ENCODE measurements at regions not wholly inside any gene's neighbourhood (a gene's known extent, or its start where the extent isn't known, plus 50 kb on each side); places are given as distances from the start of the nearest gene placed in this dataset.

GRCh38 chr7:13702251-13702650, 287.2 kb downstream of the ETV1 start:
- H3K36me3 ChIP-seq (ENCODE audit: control insufficient read depth in 2 of 3, insufficient read depth in 3 of 3, low read length in 3 of 3), result no peaks in the 10 kb centered on the region
- no peak for FAIRE-seq
- H3K27ac ChIP-seq (ENCODE audit: low read depth in 2 of 2, low read length in 2 of 2), result no peak overlapping the region
- H3K4me1 ChIP-seq (ENCODE audit: control insufficient read depth in 2 of 3, insufficient read depth in 2 of 3, low read depth in 1 of 3, low read length in 3 of 3), result no peaks in the 10 kb centered on the region
- no peak for TF ChIP-seq CTCF (IDR thresholded peaks at IDR 0.05; ENCODE audit: borderline replicate concordance, extremely low read depth, insufficient read depth)
- no peak for DNase-seq
- intact Hi-C loops (cut with DNase I), result no loop called here
- no peak overlapping the region for H3K4me3 ChIP-seq (ENCODE audit: low read length in 3 of 3)
- H3K9me3 ChIP-seq (ENCODE audit: control insufficient read depth in 2 of 3, insufficient read depth in 1 of 3, low read length in 3 of 3), result no peaks in the 10 kb centered on the region
- H3K9ac ChIP-seq (ENCODE audit: low read length in 3 of 3), result no peak overlapping the region
- H3K27me3 ChIP-seq (ENCODE audit: control insufficient read depth, insufficient read depth, low read length), result no peaks in the 10 kb centered on the region

GRCh38 chr7:13708670-13709069, 280.8 kb downstream of the ETV1 start:
- H3K36me3 ChIP-seq (ENCODE audit: control insufficient read depth in 2 of 3, insufficient read depth in 3 of 3, low read length in 3 of 3), result no peaks in the 10 kb centered on the region
- no peak overlapping the region for H3K4me3 ChIP-seq (ENCODE audit: low read length in 3 of 3)
- H3K27ac ChIP-seq (ENCODE audit: low read depth in 2 of 2, low read length in 2 of 2), result no peak overlapping the region
- intact Hi-C loops (cut with DNase I), result no loop called here
- DNase-seq, result no peak
- TF ChIP-seq CTCF (IDR thresholded peaks at IDR 0.05; ENCODE audit: borderline replicate concordance, extremely low read depth, insufficient read depth), result no peak
- no peak for FAIRE-seq
- no peaks in the 10 kb centered on the region for H3K4me1 ChIP-seq (ENCODE audit: control insufficient read depth in 2 of 3, insufficient read depth in 2 of 3, low read depth in 1 of 3, low read length in 3 of 3)
- H3K9me3 ChIP-seq (ENCODE audit: control insufficient read depth in 2 of 3, insufficient read depth in 1 of 3, low read length in 3 of 3), result no peaks in the 10 kb centered on the region
- H3K9ac ChIP-seq (ENCODE audit: low read length in 3 of 3), result no peak overlapping the region
- H3K27me3 ChIP-seq (ENCODE audit: control insufficient read depth, insufficient read depth, low read length), result no peaks in the 10 kb centered on the region

- TF ChIP-seq CTCF (IDR thresholded peaks at IDR 0.05; ENCODE audit: borderline replicate concordance, extremely low read depth, insufficient read depth), result no peak
- DNase-seq, result no peak
- no peak for FAIRE-seq
- Histone ChIP-seq H3K4me1 (ENCODE audit: control insufficient read depth in 2 of 3, insufficient read depth in 2 of 3, low read depth in 1 of 3, low read length in 3 of 3) (no peaks in the 10 kb centered on the region), H3K27me3 (ENCODE audit: control insufficient read depth, insufficient read depth, low read length) (no peaks in the 10 kb centered on the region), H3K36me3 (ENCODE audit: control insufficient read depth in 2 of 3, insufficient read depth in 3 of 3, low read length in 3 of 3) (no peaks in the 10 kb centered on the region), H3K9me3 (ENCODE audit: control insufficient read depth in 2 of 3, insufficient read depth in 1 of 3, low read length in 3 of 3) (peaks cover 0 to 5% (median 0%) of the 10 kb centered on the region in 3 donors), H3K9ac (ENCODE audit: low read length in 3 of 3) (no peak overlapping the region), H3K27ac (ENCODE audit: low read depth in 2 of 2, low read length in 2 of 2) (no peak overlapping the region), H3K4me3 (ENCODE audit: low read length in 3 of 3) (no peak overlapping the region)
- intact Hi-C loops (cut with DNase I), result no loop called here
Observed at GRCh38 chr7:13713092-13713491, 276.4 kb downstream of the ETV1 start.

- peaks cover 0 to 5% (median 0%) of the 10 kb centered on the region in 3 donors for H3K9me3 ChIP-seq (ENCODE audit: control insufficient read depth in 2 of 3, insufficient read depth in 1 of 3, low read length in 3 of 3)
- no peak for FAIRE-seq
- intact Hi-C loops (cut with DNase I), result no loop called here
Observed at GRCh38 chr7:13715534-13715933, 273.9 kb downstream of the ETV1 start.

More at GRCh38 chr7:13715534-13715933, 273.9 kb downstream of the ETV1 start:
- Histone ChIP-seq H3K4me3 (ENCODE audit: low read length in 3 of 3) (no peak overlapping the region), H3K27ac (ENCODE audit: low read depth in 2 of 2, low read length in 2 of 2) (no peak overlapping the region), H3K36me3 (ENCODE audit: control insufficient read depth in 2 of 3, insufficient read depth in 3 of 3, low read length in 3 of 3) (no peaks in the 10 kb centered on the region), H3K27me3 (ENCODE audit: control insufficient read depth, insufficient read depth, low read length) (no peaks in the 10 kb centered on the region), H3K9ac (ENCODE audit: low read length in 3 of 3) (no peak overlapping the region), H3K4me1 (ENCODE audit: control insufficient read depth in 2 of 3, insufficient read depth in 2 of 3, low read depth in 1 of 3, low read length in 3 of 3) (no peaks in the 10 kb centered on the region)
- TF ChIP-seq CTCF (IDR thresholded peaks at IDR 0.05; ENCODE audit: borderline replicate concordance, extremely low read depth, insufficient read depth), result no peak
- no peak for DNase-seq
